ENCODE measurements at regions not wholly inside any gene's neighbourhood (a gene's known extent, or its start where the extent isn't known, plus 50 kb on each side); places are given as distances from the start of the nearest gene placed in this dataset.
"Not testable (repeated sequence)": the region's sequence is repeated elsewhere in the genome, so short reads cannot be mapped to it uniquely, and the experiment has no call there.

DNA sequence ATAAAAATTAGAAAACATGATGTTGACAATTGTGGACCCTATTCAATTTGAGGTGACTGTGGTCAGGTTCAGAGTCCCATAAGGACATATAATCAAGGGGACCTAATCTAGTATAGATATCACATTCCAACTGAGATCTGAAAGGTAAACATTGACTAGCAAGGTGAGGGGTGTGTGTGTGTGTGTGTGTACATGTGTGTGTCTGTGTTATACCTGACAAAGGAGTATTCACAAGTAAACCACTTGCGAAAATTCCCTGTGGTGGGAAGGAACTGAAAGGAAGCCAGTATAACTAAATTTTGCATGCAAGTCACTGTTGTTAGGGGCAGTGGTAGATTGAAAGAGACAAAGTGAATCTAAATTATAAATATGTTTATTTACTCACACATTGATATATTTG lies 723.7 kb downstream of the COL12A1 start:
- H3K79me2 ChIP-seq (ENCODE audit: control insufficient read depth, low read length): no peaks in the 10 kb centered on the region
- H3K4me1 ChIP-seq (ENCODE audit: control insufficient read depth, low read length): no peaks in the 10 kb centered on the region

GRCh38 chr6:74480561-74480960 lies 725.3 kb downstream of the COL12A1 start:
- H3K9me2 ChIP-seq (replicated peaks; ENCODE audit: control insufficient read depth, low read length): no peaks in the 10 kb centered on the region
- H3K4me2 ChIP-seq (ENCODE audit: low read length): no peak overlapping the region
- no peak overlapping the region for H3K27ac ChIP-seq (ENCODE audit: low read depth, low read length)
- no peaks in the 10 kb centered on the region for H3F3A ChIP-seq (ENCODE audit: control insufficient read depth, insufficient read depth)
- TF ChIP-seq EZH2phosphoT487 (IDR thresholded peaks at IDR 0.05; ENCODE audit: borderline replicate concordance, low read length): no peak
- no peak for TF ChIP-seq CTCF (IDR thresholded peaks at IDR 0.05; ENCODE audit: low read depth, low read length, poor library complexity, severe bottlenecking)
- no peaks in the 10 kb centered on the region for H3K27me3 ChIP-seq (ENCODE audit: control insufficient read depth, low read length)
- H4K20me1 ChIP-seq (ENCODE audit: control insufficient read depth, insufficient read depth, low read depth, low read length): no peaks in the 10 kb centered on the region
- no peak overlapping the region for H3K4me3 ChIP-seq (ENCODE audit: low read length)
- no peaks in the 10 kb centered on the region for H3K4me1 ChIP-seq (ENCODE audit: control insufficient read depth, low read length)
- H3K79me2 ChIP-seq (ENCODE audit: control insufficient read depth, low read length): no peaks in the 10 kb centered on the region
- H3K9me3 ChIP-seq (ENCODE audit: control insufficient read depth, insufficient read depth, low read length): no peaks in the 10 kb centered on the region
- no peaks in the 10 kb centered on the region for H3K36me3 ChIP-seq (ENCODE audit: control insufficient read depth, low read length)

More for the DNA sequence above, 723.7 kb downstream of the COL12A1 start:
- Histone ChIP-seq H3K27ac (ENCODE audit: low read depth, low read length) (no peak overlapping the region), H3K36me3 (ENCODE audit: control insufficient read depth, low read length) (no peaks in the 10 kb centered on the region), H3K27me3 (ENCODE audit: control insufficient read depth, low read length) (no peaks in the 10 kb centered on the region), H3F3A (ENCODE audit: control insufficient read depth, insufficient read depth) (no peaks in the 10 kb centered on the region), H3K9me2 (replicated peaks; ENCODE audit: control insufficient read depth, low read length) (no peaks in the 10 kb centered on the region), H3K9me3 (ENCODE audit: control insufficient read depth, insufficient read depth, low read length) (no peaks in the 10 kb centered on the region), H4K20me1 (ENCODE audit: control insufficient read depth, insufficient read depth, low read depth, low read length) (no peaks in the 10 kb centered on the region), H3K4me3 (ENCODE audit: low read length) (no peak overlapping the region), H3K4me2 (ENCODE audit: low read length) (no peak overlapping the region)
- TF ChIP-seq EZH2phosphoT487 (IDR thresholded peaks at IDR 0.05; ENCODE audit: borderline replicate concordance, low read length): no peak
- TF ChIP-seq CTCF (IDR thresholded peaks at IDR 0.05; ENCODE audit: low read depth, low read length, poor library complexity, severe bottlenecking): no peak

DNA sequence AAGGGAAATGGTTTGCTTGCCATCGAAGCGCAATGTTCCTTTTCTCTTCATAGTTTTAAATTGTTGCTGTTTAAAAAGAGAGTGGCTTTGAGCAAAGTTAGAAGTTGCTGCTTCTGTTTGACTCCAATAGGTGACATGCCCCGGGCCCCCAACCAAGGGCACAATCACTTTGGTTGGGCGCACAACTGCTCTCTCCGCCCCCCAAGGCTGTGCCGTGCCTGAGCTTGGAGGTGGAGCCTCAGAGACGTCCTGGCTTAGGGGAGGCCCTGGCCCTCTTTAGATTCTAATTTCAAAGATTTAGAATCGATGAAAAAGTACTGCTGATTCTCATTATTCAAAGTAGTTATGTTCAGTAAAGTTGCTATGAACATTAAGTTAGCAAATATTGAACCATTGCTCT lies 725.9 kb downstream of the COL12A1 start:
- H3F3A ChIP-seq (ENCODE audit: control insufficient read depth, insufficient read depth): no peaks in the 10 kb centered on the region
- no peaks in the 10 kb centered on the region for H3K36me3 ChIP-seq (ENCODE audit: control insufficient read depth, low read length)
- no peaks in the 10 kb centered on the region for H4K20me1 ChIP-seq (ENCODE audit: control insufficient read depth, insufficient read depth, low read depth, low read length)
- no peaks in the 10 kb centered on the region for H3K27me3 ChIP-seq (ENCODE audit: control insufficient read depth, low read length)
- no peak overlapping the region for H3K4me3 ChIP-seq (ENCODE audit: low read length)
- H3K9me3 ChIP-seq (ENCODE audit: control insufficient read depth, insufficient read depth, low read length): no peaks in the 10 kb centered on the region
- no peaks in the 10 kb centered on the region for H3K4me1 ChIP-seq (ENCODE audit: control insufficient read depth, low read length)
- no peak overlapping the region for H3K4me2 ChIP-seq (ENCODE audit: low read length)
- H3K27ac ChIP-seq (ENCODE audit: low read depth, low read length): no peak overlapping the region
- no peaks in the 10 kb centered on the region for H3K79me2 ChIP-seq (ENCODE audit: control insufficient read depth, low read length)
- TF ChIP-seq EZH2phosphoT487 (IDR thresholded peaks at IDR 0.05; ENCODE audit: borderline replicate concordance, low read length): no peak
- no peaks in the 10 kb centered on the region for H3K9me2 ChIP-seq (replicated peaks; ENCODE audit: control insufficient read depth, low read length)

GRCh38 chr6:74479420-74479819 lies 726.4 kb downstream of the COL12A1 start:
- H3K4me2 ChIP-seq (ENCODE audit: low read length): no peak overlapping the region
- H3K9me2 ChIP-seq (replicated peaks; ENCODE audit: control insufficient read depth, low read length): no peaks in the 10 kb centered on the region
- no peak overlapping the region for H3K27ac ChIP-seq (ENCODE audit: low read depth, low read length)
- H3K36me3 ChIP-seq (ENCODE audit: control insufficient read depth, low read length): no peaks in the 10 kb centered on the region
- TF ChIP-seq EZH2phosphoT487 (IDR thresholded peaks at IDR 0.05; ENCODE audit: borderline replicate concordance, low read length): no peak
- no peak for TF ChIP-seq CTCF (IDR thresholded peaks at IDR 0.05; ENCODE audit: low read depth, low read length, poor library complexity, severe bottlenecking)
- no peaks in the 10 kb centered on the region for H3K27me3 ChIP-seq (ENCODE audit: control insufficient read depth, low read length)
- H3K4me3 ChIP-seq (ENCODE audit: low read length): no peak overlapping the region
- no peaks in the 10 kb centered on the region for H3F3A ChIP-seq (ENCODE audit: control insufficient read depth, insufficient read depth)
- H4K20me1 ChIP-seq (ENCODE audit: control insufficient read depth, insufficient read depth, low read depth, low read length): no peaks in the 10 kb centered on the region
- no peaks in the 10 kb centered on the region for H3K4me1 ChIP-seq (ENCODE audit: control insufficient read depth, low read length)
- no peaks in the 10 kb centered on the region for H3K79me2 ChIP-seq (ENCODE audit: control insufficient read depth, low read length)
- H3K9me3 ChIP-seq (ENCODE audit: control insufficient read depth, insufficient read depth, low read length): no peaks in the 10 kb centered on the region

- not testable (repeated sequence) for H3K9me3 ChIP-seq (ENCODE audit: control insufficient read depth, insufficient read depth, low read length); H3K4me1 ChIP-seq (ENCODE audit: control insufficient read depth, low read length); H3K9me2 ChIP-seq (replicated peaks; ENCODE audit: control insufficient read depth, low read length); H3F3A ChIP-seq (ENCODE audit: control insufficient read depth, insufficient read depth); H3K79me2 ChIP-seq (ENCODE audit: control insufficient read depth, low read length); H3K4me2 ChIP-seq (ENCODE audit: low read length); H3K27ac ChIP-seq (ENCODE audit: low read depth, low read length); H4K20me1 ChIP-seq (ENCODE audit: control insufficient read depth, insufficient read depth, low read depth, low read length); H3K27me3 ChIP-seq (ENCODE audit: control insufficient read depth, low read length); H3K36me3 ChIP-seq (ENCODE audit: control insufficient read depth, low read length); H3K4me3 ChIP-seq (ENCODE audit: low read length)
Observed at GRCh38 chr6:74474046-74474445, 731.8 kb downstream of the COL12A1 start.

DNA sequence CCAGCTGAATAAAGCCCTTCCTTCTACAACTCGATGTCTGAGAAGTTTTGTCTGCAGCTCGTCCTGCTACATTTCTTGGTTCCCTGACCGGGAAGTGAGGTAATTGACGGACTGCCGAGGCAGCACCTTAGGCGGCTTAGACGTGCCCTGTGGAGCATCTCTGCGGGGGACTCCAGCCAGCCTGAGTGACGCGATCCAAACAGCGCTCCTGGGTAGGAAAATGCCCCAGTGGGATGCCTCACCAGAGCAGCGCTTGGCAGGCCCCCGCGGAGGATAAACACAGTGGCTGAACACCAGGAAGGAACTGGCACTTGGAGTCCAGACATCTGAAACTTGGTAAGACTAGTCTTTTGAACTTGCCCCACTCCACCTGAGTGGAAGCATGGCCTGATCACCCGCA lies 737.3 kb downstream of the COL12A1 start:
- H3K4me2 ChIP-seq (ENCODE audit: low read length); H4K20me1 ChIP-seq (ENCODE audit: control insufficient read depth, insufficient read depth, low read depth, low read length); H3K27ac ChIP-seq (ENCODE audit: low read depth, low read length); H3K9me3 ChIP-seq (ENCODE audit: control insufficient read depth, insufficient read depth, low read length); H3K4me3 ChIP-seq (ENCODE audit: low read length); H3K4me1 ChIP-seq (ENCODE audit: control insufficient read depth, low read length); H3K36me3 ChIP-seq (ENCODE audit: control insufficient read depth, low read length); H3K27me3 ChIP-seq (ENCODE audit: control insufficient read depth, low read length); H3K79me2 ChIP-seq (ENCODE audit: control insufficient read depth, low read length); H3F3A ChIP-seq (ENCODE audit: control insufficient read depth, insufficient read depth); H3K9me2 ChIP-seq (replicated peaks; ENCODE audit: control insufficient read depth, low read length): not testable (repeated sequence)
